ENCODE measurements at regions not wholly inside any gene's neighbourhood (a gene's known extent, or its start where the extent isn't known, plus 50 kb on each side); places are given as distances from the start of the nearest gene placed in this dataset.

GRCh38 chr13:26896986-26897668 is 136.5 kb upstream of the GPR12 start:
- peaks cover 49% of the 10 kb centered on the region for H3K4me1 Mint-ChIP-seq
- peaks cover 20% of the 10 kb centered on the region for H3K4me1 ChIP-seq (ENCODE audit: control insufficient read depth, insufficient read depth, low read length)
- H3K9me3 Mint-ChIP-seq = no peaks in the 10 kb centered on the region
- TF ChIP-seq CTCF (conservative IDR thresholded peaks at IDR 0.05) = no peak
- H3K4me3 ChIP-seq (ENCODE audit: low read length) = no peak overlapping the region
- H3K9ac ChIP-seq (ENCODE audit: extremely low read depth, low read length, poor library complexity, severe bottlenecking) = peak overlapping the region; percentile 19
- peaks cover 2% of the 10 kb centered on the region for H3K27me3 Mint-ChIP-seq (ENCODE audit: insufficient read depth)
- no peaks in the 10 kb centered on the region for H3K36me3 Mint-ChIP-seq (ENCODE audit: low read depth)
- peak overlapping the region; percentile 3 for H3K4me3 Mint-ChIP-seq
- peak overlapping the region; percentile 3 for H3K27ac ChIP-seq (ENCODE audit: low read depth, low read length)
- H3K27me3 ChIP-seq (ENCODE audit: control insufficient read depth, insufficient read depth, low read length, poor library complexity, severe bottlenecking) = no peaks in the 10 kb centered on the region
- 34 to 40% methylated on average over 3 to 4 of the region's 4 CpGs for WGBS, 2 experiments (ENCODE audit: insufficient coverage in 1 of 2, insufficient read length in 1 of 2)
- peak overlapping the region; percentile 91 for H3K27ac Mint-ChIP-seq
- DNase-seq = peak; percentile 83
- no peaks in the 10 kb centered on the region for H3K9me3 ChIP-seq (ENCODE audit: control insufficient read depth, low read length)
- no peaks in the 10 kb centered on the region for H3K36me3 ChIP-seq (ENCODE audit: control insufficient read depth, insufficient read depth, low read length)

GRCh38 chr13:26895808-26896466 is 135.4 kb upstream of the GPR12 start:
- Mint-ChIP-seq H3K4me1 (peaks cover 48% of the 10 kb centered on the region), H3K36me3 (ENCODE audit: low read depth) (no peaks in the 10 kb centered on the region), H3K4me3 (no peak overlapping the region), H3K27ac (no peak overlapping the region), H3K27me3 (ENCODE audit: insufficient read depth) (peaks cover 2% of the 10 kb centered on the region), H3K9me3 (no peaks in the 10 kb centered on the region)
- no peak overlapping the region for H3K27ac ChIP-seq (ENCODE audit: low read depth, low read length)
- WGBS, 2 experiments (ENCODE audit: insufficient coverage in 1 of 2, insufficient read length in 1 of 2) = 86 to 93% methylated on average over 7 to 15 of the region's 15 CpGs
- H3K4me3 ChIP-seq (ENCODE audit: low read length) = no peak overlapping the region
- no peak for DNase-seq
- H3K36me3 ChIP-seq (ENCODE audit: control insufficient read depth, insufficient read depth, low read length) = no peaks in the 10 kb centered on the region
- no peak for TF ChIP-seq CTCF (conservative IDR thresholded peaks at IDR 0.05)
- H3K9me3 ChIP-seq (ENCODE audit: control insufficient read depth, low read length) = no peaks in the 10 kb centered on the region
- no peaks in the 10 kb centered on the region for H3K27me3 ChIP-seq (ENCODE audit: control insufficient read depth, insufficient read depth, low read length, poor library complexity, severe bottlenecking)
- H3K9ac ChIP-seq (ENCODE audit: extremely low read depth, low read length, poor library complexity, severe bottlenecking) = no peak overlapping the region
- H3K4me1 ChIP-seq (ENCODE audit: control insufficient read depth, insufficient read depth, low read length) = peaks cover 20% of the 10 kb centered on the region

- no peaks in the 10 kb centered on the region for H3K9me3 Mint-ChIP-seq
- H3K27ac ChIP-seq (ENCODE audit: low read depth, low read length) = no peak overlapping the region
- no peak overlapping the region for H3K9ac ChIP-seq (ENCODE audit: extremely low read depth, low read length, poor library complexity, severe bottlenecking)
- H3K27me3 Mint-ChIP-seq (ENCODE audit: insufficient read depth) = no peaks in the 10 kb centered on the region
- 85 to 89% methylated on average over 3 to 24 of the region's 24 CpGs for WGBS, 2 experiments (ENCODE audit: insufficient coverage in 1 of 2, insufficient read length in 1 of 2)
- DNase-seq = peak; percentile 58
- no peaks in the 10 kb centered on the region for H3K36me3 ChIP-seq (ENCODE audit: control insufficient read depth, insufficient read depth, low read length)
- no peaks in the 10 kb centered on the region for H3K9me3 ChIP-seq (ENCODE audit: control insufficient read depth, low read length)
- H3K27ac Mint-ChIP-seq = no peak overlapping the region
- no peak for TF ChIP-seq CTCF (conservative IDR thresholded peaks at IDR 0.05)
- H3K27me3 ChIP-seq (ENCODE audit: control insufficient read depth, insufficient read depth, low read length, poor library complexity, severe bottlenecking) = no peaks in the 10 kb centered on the region
- peaks cover 20% of the 10 kb centered on the region for H3K4me1 ChIP-seq (ENCODE audit: control insufficient read depth, insufficient read depth, low read length)
- no peak overlapping the region for H3K4me3 ChIP-seq (ENCODE audit: low read length)
- no peaks in the 10 kb centered on the region for H3K36me3 Mint-ChIP-seq (ENCODE audit: low read depth)
- H3K4me3 Mint-ChIP-seq = no peak overlapping the region
- H3K4me1 Mint-ChIP-seq = peaks cover 42% of the 10 kb centered on the region
Measured at GRCh38 chr13:26895081-26895807, 134.7 kb upstream of the GPR12 start.
